Erythroblast (primary cell): ENCODE measurements at regions not wholly inside any gene's neighbourhood (a gene's known extent, or its start where the extent isn't known, plus 50 kb on each side); places are given as distances from the start of the nearest gene placed in this dataset.

Experiments
- GATA1 ChIP-seq: IDR thresholded peaks from 2 replicates; pipeline ENCODE4 v1.6.1; 2011; ENCODE audit warnings: low read depth, mild to moderate bottlenecking, control low read depth, low read length, moderate library complexity
- POLR2A ChIP-seq: IDR thresholded peaks from 2 replicates; pipeline ENCODE4 v1.6.1; 2011; ENCODE audit warnings: mild to moderate bottlenecking, low read length

GRCh38 chr15:70416829-70417228 lies 319.1 kb upstream of the TLE3 start:
- TF ChIP-seq POLR2A (no peak), GATA1 (no peak)
